GM13976 (cell line): ENCODE measurements at regions not wholly inside any gene's neighbourhood (a gene's known extent, or its start where the extent isn't known, plus 50 kb on each side); places are given as distances from the start of the nearest gene placed in this dataset.
"Not testable (repeated sequence)": the region's sequence is repeated elsewhere in the genome, so short reads cannot be mapped to it uniquely, and the experiment has no call there.

Experiments
- DNase-seq: peaks from one replicate; pipeline ENCODE4 v3.0.0; 2012; ENCODE audit warnings: low spot score
- CTCF ChIP-seq: IDR thresholded peaks from 2 replicates; pipeline ENCODE4 v1.5.1; 2012; ENCODE audit warnings: borderline replicate concordance, mild to moderate bottlenecking; ENCODE audit not compliant: insufficient read depth; ENCODE audit errors: extremely low read depth, missing control alignments, control extremely low read depth
- in situ Hi-C: fragments of 300-500 bp; cut with MboI; formaldehyde crosslinking; loops from one replicate; pipeline ENCODE4 v1.12.0; 2022; ENCODE audit warnings: low sequenced_read_pairs, mixed read lengths, inconsistent platforms; ENCODE audit not compliant: unreplicated experiment

- no peak for TF ChIP-seq CTCF
- no peak for DNase-seq
- in situ Hi-C loops, result no loop called here
These were observed 62.5 kb upstream of the MRPS9 start for GRCh38 chr2:104975371-104975770.

- no peak for TF ChIP-seq CTCF
- DNase-seq, result no peak
- in situ Hi-C loops, result no loop called here
These were observed 62.0 kb upstream of the MRPS9 start for GRCh38 chr2:104975851-104976250.

GRCh38 chr2:104976603-104977120, 61.2 kb upstream of the MRPS9 start:
- in situ Hi-C loops, result no loop called here
- TF ChIP-seq CTCF, result peak; percentile 51

GRCh38 chr2:104977958-104978357, 59.9 kb upstream of the MRPS9 start:
- no peak for DNase-seq
- in situ Hi-C loops, result no loop called here
- TF ChIP-seq CTCF, result no peak

More at GRCh38 chr2:104976603-104977120, 61.2 kb upstream of the MRPS9 start:
- DNase-seq, result peak; percentile 72

- DNase-seq, in situ Hi-C loops: not testable (repeated sequence)
These were observed 58.1 kb upstream of the MRPS9 start for GRCh38 chr2:104979786-104980185.

GRCh38 chr2:104982111-104982510, 55.8 kb upstream of the MRPS9 start:
- no peak for TF ChIP-seq CTCF

More at GRCh38 chr2:104982111-104982510, 55.8 kb upstream of the MRPS9 start:
- DNase-seq, result no peak
- in situ Hi-C loops, result no loop called here
